ENCODE measurements at regions not wholly inside any gene's neighbourhood (a gene's known extent, or its start where the extent isn't known, plus 50 kb on each side); places are given as distances from the start of the nearest gene placed in this dataset.

GRCh38 chr6:164495882-164496495 is 813.4 kb downstream of the C6orf118 start (continued):
- no peak for TF ChIP-seq ZNF398 (CRISPR knock-in tag; IDR thresholded peaks at IDR 0.05)
- no peak for TF ChIP-seq ZNF24 (IDR thresholded peaks at IDR 0.05)
- no peak for TF ChIP-seq CHAMP1 (IDR thresholded peaks at IDR 0.05)
- no peak for TF ChIP-seq IRF1 (CRISPR knock-in tag; IDR thresholded peaks at IDR 0.05; ENCODE audit: borderline replicate concordance)
- no peak for TF ChIP-seq THRA (IDR thresholded peaks at IDR 0.05)
- TF ChIP-seq ETV6 (IDR thresholded peaks at IDR 0.05; ENCODE audit: borderline replicate concordance in 1 of 2, low read depth in 2 of 2, low read length in 1 of 2): no peak
- no peak for TF ChIP-seq ETV6 (CRISPR knock-in tag; IDR thresholded peaks at IDR 0.05; ENCODE audit: borderline replicate concordance)
- no peak for TF ChIP-seq PHF20 (IDR thresholded peaks at IDR 0.05; ENCODE audit: partially characterized antibody)
- TF ChIP-seq ZNF695 (CRISPR knock-in tag; IDR thresholded peaks at IDR 0.05): no peak

Data from K562 (cell line).